NT2/D1 (cell line): ENCODE measurements at regions not wholly inside any gene's neighbourhood (a gene's known extent, or its start where the extent isn't known, plus 50 kb on each side); places are given as distances from the start of the nearest gene placed in this dataset.

ENCODE experiments used
- DNase-seq: peaks from one replicate; pipeline ENCODE4 v3.0.0-alpha.2; 2011; ENCODE audit warnings: low read depth, low spot score
- H3K27me3 ChIP-seq: 2 replicates; pipeline ENCODE4 v1.6.0; 2011; ENCODE audit warnings: mild to moderate bottlenecking; ENCODE audit not compliant: insufficient read length, insufficient read depth
- H3K36me3 ChIP-seq: 2 replicates; pipeline ENCODE4 v1.6.1; 2011; ENCODE audit warnings: mild to moderate bottlenecking, low read length, mixed read lengths; ENCODE audit not compliant: insufficient read depth, insufficient read length
- H3K4me1 ChIP-seq: 2 replicates; pipeline ENCODE4 v1.5.1; 2011; ENCODE audit not compliant: insufficient read depth, insufficient read length
- H3K4me3 ChIP-seq: 2 replicates; pipeline ENCODE4 v1.5.1; 2011; ENCODE audit warnings: low read depth; ENCODE audit not compliant: insufficient read length
- H3K9ac ChIP-seq: 2 replicates; pipeline ENCODE4 v1.6.0; 2011; ENCODE audit warnings: low read depth; ENCODE audit not compliant: insufficient read length
- H3K9me3 ChIP-seq: 2 replicates; pipeline ENCODE4 v1.5.1; 2011; ENCODE audit warnings: mild to moderate bottlenecking, low read length; ENCODE audit not compliant: insufficient read depth
- SUZ12 ChIP-seq: IDR thresholded peaks from 2 replicates; pipeline ENCODE4 v1.6.1; 2011; ENCODE audit not compliant: insufficient read length, insufficient read depth; ENCODE audit errors: extremely low read depth
- YY1 ChIP-seq: IDR thresholded peaks from 2 replicates; pipeline ENCODE4 v1.6.1; 2011; ENCODE audit not compliant: insufficient read length, insufficient read depth
- ZNF274 ChIP-seq: IDR thresholded peaks from 2 replicates; pipeline ENCODE4 v1.6.1; 2011; ENCODE audit warnings: mild to moderate bottlenecking, low read depth, low read length

- DNase-seq, result no peak
- Histone ChIP-seq H3K4me1 (peaks cover 3% of the 10 kb centered on the region), H3K4me3 (no peak overlapping the region), H3K9ac (no peak overlapping the region), H3K36me3 (no peaks in the 10 kb centered on the region), H3K27me3 (no peaks in the 10 kb centered on the region), H3K9me3 (no peaks in the 10 kb centered on the region)
- TF ChIP-seq SUZ12 (no peak), ZNF274 (no peak), YY1 (no peak)
These were observed 448.0 kb downstream of the NKX6-1 start for GRCh38 chr4:84051089-84051488.

- H3K27me3 ChIP-seq, result no peaks in the 10 kb centered on the region
- H3K9ac ChIP-seq, result no peak overlapping the region
- H3K4me3 ChIP-seq, result no peak overlapping the region
- no peaks in the 10 kb centered on the region for H3K9me3 ChIP-seq
- H3K4me1 ChIP-seq, result peaks cover 3% of the 10 kb centered on the region
- TF ChIP-seq ZNF274 (no peak), SUZ12 (no peak), YY1 (no peak)
- no peaks in the 10 kb centered on the region for H3K36me3 ChIP-seq
- peak; percentile 52 for DNase-seq
These were observed 449.1 kb downstream of the NKX6-1 start for GRCh38 chr4:84050015-84050414.

DNA sequence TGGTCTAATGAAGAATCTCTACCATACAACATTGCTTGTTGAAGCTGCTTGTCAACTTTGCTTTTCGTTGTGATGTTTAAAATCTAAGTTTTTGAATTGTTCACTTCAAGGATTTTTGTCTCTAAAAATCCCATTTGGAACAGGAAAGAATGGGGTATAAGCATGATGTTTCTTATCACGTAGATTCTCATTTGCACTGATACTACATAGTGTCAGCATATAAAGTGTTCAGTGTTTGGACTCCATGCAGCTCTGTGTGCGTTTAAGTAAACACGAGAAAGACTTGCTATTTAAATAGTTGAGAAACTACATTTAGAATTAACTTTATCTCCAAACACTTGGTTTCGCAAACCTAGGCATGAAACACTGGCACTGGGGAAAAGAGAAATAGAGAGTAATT lies 452.5 kb downstream of the NKX6-1 start:
- DNase-seq, result no peak
- Histone ChIP-seq H3K9ac (no peak overlapping the region), H3K27me3 (no peaks in the 10 kb centered on the region), H3K36me3 (no peaks in the 10 kb centered on the region), H3K9me3 (no peaks in the 10 kb centered on the region), H3K4me1 (no peaks in the 10 kb centered on the region), H3K4me3 (no peak overlapping the region)
- TF ChIP-seq YY1 (no peak), SUZ12 (no peak), ZNF274 (no peak)

DNA sequence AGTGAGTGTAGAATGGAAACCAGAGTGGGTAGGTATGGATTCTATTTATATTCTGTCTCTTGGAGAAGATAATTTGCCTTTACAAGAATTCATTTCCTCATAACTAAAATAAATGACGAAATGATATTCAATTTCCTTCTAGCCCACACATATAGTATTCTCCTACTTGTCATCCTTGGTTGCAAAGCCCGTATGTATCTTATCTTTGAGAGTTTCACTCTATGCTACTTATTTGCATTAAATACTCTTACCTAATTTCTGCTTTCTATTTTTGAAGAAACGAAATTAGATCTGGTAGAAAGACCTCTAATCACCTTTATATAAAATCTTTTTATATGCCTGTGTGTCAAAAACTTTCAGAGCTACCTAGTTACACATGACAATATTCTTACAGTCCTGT lies 457.7 kb downstream of the NKX6-1 start:
- H3K36me3 ChIP-seq, result no peaks in the 10 kb centered on the region
- TF ChIP-seq SUZ12 (no peak), YY1 (no peak), ZNF274 (no peak)
- no peak overlapping the region for H3K9ac ChIP-seq
- no peaks in the 10 kb centered on the region for H3K27me3 ChIP-seq
- no peaks in the 10 kb centered on the region for H3K4me1 ChIP-seq
- H3K4me3 ChIP-seq, result no peak overlapping the region
- no peak for DNase-seq
- no peaks in the 10 kb centered on the region for H3K9me3 ChIP-seq

- no peak overlapping the region for H3K9ac ChIP-seq
- no peaks in the 10 kb centered on the region for H3K9me3 ChIP-seq
- no peak overlapping the region for H3K4me3 ChIP-seq
- TF ChIP-seq SUZ12, result no peak
- TF ChIP-seq YY1, result no peak
- no peak for TF ChIP-seq ZNF274
- H3K4me1 ChIP-seq, result no peaks in the 10 kb centered on the region
- no peaks in the 10 kb centered on the region for H3K27me3 ChIP-seq
- no peak for DNase-seq
- H3K36me3 ChIP-seq, result no peaks in the 10 kb centered on the region
These were observed 463.5 kb downstream of the NKX6-1 start for GRCh38 chr4:84035568-84035967.

- no peaks in the 10 kb centered on the region for H3K4me1 ChIP-seq
- H3K9ac ChIP-seq, result no peak overlapping the region
- no peak overlapping the region for H3K4me3 ChIP-seq
- H3K36me3 ChIP-seq, result no peaks in the 10 kb centered on the region
- TF ChIP-seq SUZ12 (no peak), ZNF274 (no peak), YY1 (no peak)
- H3K27me3 ChIP-seq, result no peaks in the 10 kb centered on the region
- H3K9me3 ChIP-seq, result no peaks in the 10 kb centered on the region
- no peak for DNase-seq
These were observed 466.7 kb downstream of the NKX6-1 start for GRCh38 chr4:84032372-84032771.

DNA sequence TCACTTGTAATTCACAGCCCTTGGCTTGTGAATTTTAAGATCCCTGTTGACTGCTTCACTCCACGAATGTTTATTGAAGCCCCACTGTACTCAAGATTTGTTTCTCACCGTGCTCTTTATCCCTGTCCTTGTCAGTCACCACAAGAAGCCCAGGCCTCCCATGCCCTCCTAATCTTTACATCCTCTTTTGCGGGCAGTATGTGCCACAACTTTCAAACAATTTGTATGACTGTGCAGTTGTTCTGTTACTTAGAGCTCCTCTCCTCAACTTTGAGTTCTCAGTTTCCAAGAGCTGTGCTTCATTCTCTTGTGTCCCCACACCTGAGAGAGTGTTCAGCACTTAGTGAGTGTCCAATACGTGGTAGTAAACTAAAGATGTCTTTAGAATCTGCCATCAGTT lies 467.7 kb downstream of the NKX6-1 start:
- no peaks in the 10 kb centered on the region for H3K36me3 ChIP-seq
- H3K4me1 ChIP-seq, result no peaks in the 10 kb centered on the region
- no peak overlapping the region for H3K4me3 ChIP-seq
- TF ChIP-seq YY1 (no peak), SUZ12 (no peak), ZNF274 (no peak)
- H3K9ac ChIP-seq, result no peak overlapping the region
- no peaks in the 10 kb centered on the region for H3K9me3 ChIP-seq
- DNase-seq, result no peak
- H3K27me3 ChIP-seq, result no peaks in the 10 kb centered on the region

- no peak overlapping the region for H3K4me3 ChIP-seq
- H3K4me1 ChIP-seq, result no peaks in the 10 kb centered on the region
- no peaks in the 10 kb centered on the region for H3K36me3 ChIP-seq
- no peak overlapping the region for H3K9ac ChIP-seq
- H3K27me3 ChIP-seq, result no peaks in the 10 kb centered on the region
- DNase-seq, result no peak
- no peak for TF ChIP-seq ZNF274
- TF ChIP-seq SUZ12, result no peak
- H3K9me3 ChIP-seq, result no peaks in the 10 kb centered on the region
These were observed 470.8 kb downstream of the NKX6-1 start for GRCh38 chr4:84028340-84028739.
